HepG2 (cell line): ENCODE measurements at regions not wholly inside any gene's neighbourhood (a gene's known extent, or its start where the extent isn't known, plus 50 kb on each side); places are given as distances from the start of the nearest gene placed in this dataset.

Experiments
- ATAC-seq: fragments of 200-7000 bp; cut with Tn5 transposase; 3 replicates; pipeline ENCODE4 v1.9.1; 2020; ENCODE audit warnings: mild to moderate bottlenecking, moderate library complexity
- BruUV-seq: library from RNA; stranded (reverse); fragments of 400-500 nt; replicated peaks from 2 replicates; lab custom pipeline; 2021; lab: Mats Ljungman, UMichigan
- CTCF ChIA-PET: fragments of 300-600 bp; formaldehyde crosslinking; extraction: SDS; loops from one replicate; lab custom pipeline; 2021; ENCODE audit warnings: low total read pairs, inconsistent platforms, low intra/inter-chr PET ratio; lab: Yijun Ruan, JAX
- POLR2A ChIA-PET: fragments of 350-600 bp; sonication (Branson Sonifier 250); formaldehyde crosslinking; loops from one replicate; lab custom pipeline; 2020; ENCODE audit warnings: antibody characterized with exemption, inconsistent platforms; lab: Yijun Ruan, JAX
- DNase-seq: peaks from one replicate; pipeline ENCODE4 v3.0.0-alpha.2; 2015; ENCODE audit warnings: low spot score
- FAIRE-seq: peaks from 3 replicates; lab custom pipeline; 2011; peaks lifted over from hg19 to GRCh38; lab: Jason Lieb, UNC
- H2AFZ ChIP-seq: one replicate; pipeline ENCODE4 v1.6.1; 2011; ENCODE audit warnings: low read length, inconsistent platforms
- H3K27ac ChIP-seq: fragments of 300-600 bp; 3 replicates; pipeline ENCODE4 v1.8.0; 2011; ENCODE audit warnings: mixed run types, mild to moderate bottlenecking, mixed read lengths, low read length, inconsistent platforms; ENCODE audit not compliant: insufficient read depth; ENCODE audit errors: extremely low read length
- H3K27me3 ChIP-seq, 2 experiments: fragments of 200-600 bp in 1 of 2; 2 replicates in 1 of 2; 3 replicates in 1 of 2; pipeline versions ENCODE4 v1.6.0 to v1.8.0; 2011; ENCODE audit warnings: low read length in 2 of 2, mild to moderate bottlenecking in 2 of 2, moderate library complexity in 2 of 2, inconsistent platforms in 1 of 2; ENCODE audit not compliant: insufficient read depth in 2 of 2, control insufficient read depth in 1 of 2
- H3K36me3 ChIP-seq, 2 experiments: fragments of 200-600 bp in 1 of 2; replicated peaks in 1 of 2; 2 replicates in 1 of 2; 3 replicates in 1 of 2; pipeline versions ENCODE4 v1.5.1 to v1.8.0; 2011; ENCODE audit warnings: low read length in 2 of 2, inconsistent platforms in 1 of 2; ENCODE audit not compliant: insufficient read depth in 2 of 2, control insufficient read depth in 1 of 2
- H3K4me1 ChIP-seq: 2 replicates; pipeline ENCODE4 v1.5.1; 2012; ENCODE audit warnings: low read length, inconsistent platforms; ENCODE audit not compliant: insufficient read depth
- H3K4me2 ChIP-seq: 2 replicates; pipeline ENCODE4 v1.6.0; 2011; ENCODE audit warnings: low read depth, low read length, inconsistent platforms
- H3K4me3 ChIP-seq, 3 experiments: fragments of 200-600 bp in 1 of 3; sonication (generic), shearing (Covaris generic) in 1 of 3; replicated peaks in 1 of 3; 2 replicates each; pipeline ENCODE4 v1.5.1; 2011 to 2016; ENCODE audit warnings: low read length in 3 of 3, inconsistent platforms in 2 of 3, low read depth in 2 of 3, mild to moderate bottlenecking in 2 of 3, control low read depth in 1 of 3, mixed read lengths in 1 of 3; ENCODE audit not compliant: insufficient read depth in 1 of 3
- H3K79me2 ChIP-seq: one replicate; pipeline ENCODE4 v1.6.1; 2011; ENCODE audit warnings: low read length, inconsistent platforms; ENCODE audit not compliant: insufficient read depth
- H3K9ac ChIP-seq: 2 replicates; pipeline ENCODE4 v1.6.0; 2011; ENCODE audit warnings: mild to moderate bottlenecking, low read depth, low read length, inconsistent platforms; ENCODE audit not compliant: insufficient read depth
- H3K9me3 ChIP-seq: 2 replicates; pipeline ENCODE4 v1.5.1; 2012; ENCODE audit warnings: mild to moderate bottlenecking, low read length
- H4K20me1 ChIP-seq: 2 replicates; pipeline ENCODE4 v1.6.0; 2011; ENCODE audit warnings: inconsistent platforms, mild to moderate bottlenecking, low read length, moderate library complexity; ENCODE audit not compliant: insufficient read depth
- MED8 ChIP-seq: sonication (generic); formaldehyde crosslinking; IDR thresholded peaks from 2 replicates; pipeline ENCODE4 v1.8.1; 2023; ENCODE audit warnings: mild to moderate bottlenecking, missing genetic modification reagents; ENCODE audit not compliant: insufficient replicate concordance
- NR2F6 ChIP-seq, 2 experiments: IDR thresholded peaks; 2 replicates each; pipeline ENCODE4 v1.6.1; 2016; ENCODE audit warnings: antibody characterized with exemption in 1 of 2, mild to moderate bottlenecking in 1 of 2
- PAF1 ChIP-seq: IDR thresholded peaks from 2 replicates; pipeline ENCODE4 v1.6.1; 2016; ENCODE audit warnings: missing genetic modification reagents, missing compliant biosample characterization
- ZNF138 ChIP-seq: sonication (generic); formaldehyde crosslinking; IDR thresholded peaks from 2 replicates; pipeline ENCODE4 v1.5.0; 2020; ENCODE audit warnings: mild to moderate bottlenecking, low read depth, missing genetic modification reagents
- WGBS: methylation state at CpG from one replicate; pipeline ENCODE4 v1.1.6; 2017; ENCODE audit warnings: low lambda C conversion rate; 5-methylcytosine and 5-hydroxymethylcytosine counted together
- in situ Hi-C: cut with HindIII; loops from 2 replicates; pipeline ENCODE4 v1.10.0; 2017; ENCODE audit warnings: low pct_unique_long_range_greater_than_20kb; ENCODE audit not compliant: extremely low pct_ligation_motif_present
- intact Hi-C: fragments of 100-400 bp; cut with micrococcal nuclease; formaldehyde crosslinking; loops from one replicate; pipeline ENCODE4 v1.10.0; 2022; ENCODE audit not compliant: unreplicated experiment
- TF ChIP-seq, protein P1 (sequence below): sonication (generic); formaldehyde crosslinking; IDR thresholded peaks from 2 replicates; pipeline ENCODE4 v1.8.1; 2022; ENCODE audit warnings: low read depth, mild to moderate bottlenecking, missing genetic modification reagents
- TF ChIP-seq, protein P2 (sequence below): sonication (generic); formaldehyde crosslinking; IDR thresholded peaks from 2 replicates; pipeline ENCODE4 v1.8.0; 2023; ENCODE audit warnings: mild to moderate bottlenecking, missing genetic modification reagents
- TF ChIP-seq, protein P3 (sequence below): sonication (generic); formaldehyde crosslinking; conservative IDR thresholded peaks from 2 replicates; pipeline ENCODE4 v1.8.0; 2022; ENCODE audit warnings: mild to moderate bottlenecking, moderate library complexity, missing genetic modification reagents
- TF ChIP-seq, protein P4 (sequence below): sonication (generic); formaldehyde crosslinking; IDR thresholded peaks from 2 replicates; pipeline ENCODE4 v1.4.0; 2020; ENCODE audit warnings: missing genetic modification reagents, mild to moderate bottlenecking, borderline replicate concordance

DNA sequence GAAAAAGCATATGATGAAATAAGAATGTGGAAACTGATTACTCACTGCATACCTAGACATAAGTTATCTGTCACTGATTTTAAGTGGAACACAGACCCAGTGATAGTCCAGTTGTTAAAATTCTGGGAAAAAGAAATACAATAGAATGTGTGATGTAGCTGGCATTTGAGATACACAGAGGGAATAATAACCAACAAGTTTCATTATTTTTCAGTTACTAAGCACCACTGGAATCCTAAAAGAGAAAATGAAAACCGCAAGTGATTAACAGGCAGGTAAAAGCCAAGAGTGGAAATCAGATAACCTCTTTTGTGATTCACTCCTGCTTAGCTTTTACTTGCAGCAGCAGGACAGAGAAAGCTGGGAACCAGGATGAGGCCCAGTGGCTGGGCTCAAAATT lies 994.0 kb upstream of the SEMA6A start:
- ChIA-PET CTCF (no interaction called here), POLR2A (no interaction called here)
- Histone ChIP-seq H3K4me1 (no peaks in the 10 kb centered on the region), H3K9ac (no peak overlapping the region), H3K4me3 (no peak overlapping the region), H3K27me3 (no peaks in the 10 kb centered on the region), H3K27ac (no peak overlapping the region), H4K20me1 (no peaks in the 10 kb centered on the region), H3K36me3 (no peaks in the 10 kb centered on the region), H2AFZ (no peak overlapping the region), H3K79me2 (no peaks in the 10 kb centered on the region), H3K9me3 (no peaks in the 10 kb centered on the region), H3K4me2 (no peak overlapping the region)
- WGBS = 3% methylated on average over 1 of the region's 1 CpG
- in situ Hi-C loops = no loop called here
- TF ChIP-seq, protein P1, sequence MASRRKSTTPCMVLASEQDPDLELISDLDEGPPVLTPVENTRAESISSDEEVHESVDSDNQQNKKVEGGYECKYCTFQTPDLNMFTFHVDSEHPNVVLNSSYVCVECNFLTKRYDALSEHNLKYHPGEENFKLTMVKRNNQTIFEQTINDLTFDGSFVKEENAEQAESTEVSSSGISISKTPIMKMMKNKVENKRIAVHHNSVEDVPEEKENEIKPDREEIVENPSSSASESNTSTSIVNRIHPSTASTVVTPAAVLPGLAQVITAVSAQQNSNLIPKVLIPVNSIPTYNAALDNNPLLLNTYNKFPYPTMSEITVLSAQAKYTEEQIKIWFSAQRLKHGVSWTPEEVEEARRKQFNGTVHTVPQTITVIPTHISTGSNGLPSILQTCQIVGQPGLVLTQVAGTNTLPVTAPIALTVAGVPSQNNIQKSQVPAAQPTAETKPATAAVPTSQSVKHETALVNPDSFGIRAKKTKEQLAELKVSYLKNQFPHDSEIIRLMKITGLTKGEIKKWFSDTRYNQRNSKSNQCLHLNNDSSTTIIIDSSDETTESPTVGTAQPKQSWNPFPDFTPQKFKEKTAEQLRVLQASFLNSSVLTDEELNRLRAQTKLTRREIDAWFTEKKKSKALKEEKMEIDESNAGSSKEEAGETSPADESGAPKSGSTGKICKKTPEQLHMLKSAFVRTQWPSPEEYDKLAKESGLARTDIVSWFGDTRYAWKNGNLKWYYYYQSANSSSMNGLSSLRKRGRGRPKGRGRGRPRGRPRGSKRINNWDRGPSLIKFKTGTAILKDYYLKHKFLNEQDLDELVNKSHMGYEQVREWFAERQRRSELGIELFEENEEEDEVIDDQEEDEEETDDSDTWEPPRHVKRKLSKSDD = no peak
- TF ChIP-seq PAF1 (CRISPR knock-in tag) (no peak), ZNF138 (no peak), NR2F6 (IDR thresholded peaks at IDR 0.05) (no peak), NR2F6 (CRISPR knock-in tag; IDR thresholded peaks at IDR 0.05) (no peak), MED8 (CRISPR knock-in tag) (no peak)
- TF ChIP-seq, protein P2, sequence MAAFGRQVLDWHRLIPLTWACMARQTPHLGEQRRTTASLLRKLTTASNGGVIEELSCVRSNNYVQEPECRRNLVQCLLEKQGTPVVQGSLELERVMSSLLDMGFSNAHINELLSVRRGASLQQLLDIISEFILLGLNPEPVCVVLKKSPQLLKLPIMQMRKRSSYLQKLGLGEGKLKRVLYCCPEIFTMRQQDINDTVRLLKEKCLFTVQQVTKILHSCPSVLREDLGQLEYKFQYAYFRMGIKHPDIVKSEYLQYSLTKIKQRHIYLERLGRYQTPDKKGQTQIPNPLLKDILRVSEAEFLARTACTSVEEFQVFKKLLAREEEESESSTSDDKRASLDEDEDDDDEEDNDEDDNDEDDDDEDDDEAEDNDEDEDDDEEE (CRISPR knock-in tag) = no peak
- TF ChIP-seq, protein P3, sequence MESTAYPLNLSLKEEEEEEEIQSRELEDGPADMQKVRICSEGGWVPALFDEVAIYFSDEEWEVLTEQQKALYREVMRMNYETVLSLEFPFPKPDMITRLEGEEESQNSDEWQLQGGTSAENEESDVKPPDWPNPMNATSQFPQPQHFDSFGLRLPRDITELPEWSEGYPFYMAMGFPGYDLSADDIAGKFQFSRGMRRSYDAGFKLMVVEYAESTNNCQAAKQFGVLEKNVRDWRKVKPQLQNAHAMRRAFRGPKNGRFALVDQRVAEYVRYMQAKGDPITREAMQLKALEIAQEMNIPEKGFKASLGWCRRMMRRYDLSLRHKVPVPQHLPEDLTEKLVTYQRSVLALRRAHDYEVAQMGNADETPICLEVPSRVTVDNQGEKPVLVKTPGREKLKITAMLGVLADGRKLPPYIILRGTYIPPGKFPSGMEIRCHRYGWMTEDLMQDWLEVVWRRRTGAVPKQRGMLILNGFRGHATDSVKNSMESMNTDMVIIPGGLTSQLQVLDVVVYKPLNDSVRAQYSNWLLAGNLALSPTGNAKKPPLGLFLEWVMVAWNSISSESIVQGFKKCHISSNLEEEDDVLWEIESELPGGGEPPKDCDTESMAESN (CRISPR knock-in tag) = no peak
- TF ChIP-seq, protein P4, sequence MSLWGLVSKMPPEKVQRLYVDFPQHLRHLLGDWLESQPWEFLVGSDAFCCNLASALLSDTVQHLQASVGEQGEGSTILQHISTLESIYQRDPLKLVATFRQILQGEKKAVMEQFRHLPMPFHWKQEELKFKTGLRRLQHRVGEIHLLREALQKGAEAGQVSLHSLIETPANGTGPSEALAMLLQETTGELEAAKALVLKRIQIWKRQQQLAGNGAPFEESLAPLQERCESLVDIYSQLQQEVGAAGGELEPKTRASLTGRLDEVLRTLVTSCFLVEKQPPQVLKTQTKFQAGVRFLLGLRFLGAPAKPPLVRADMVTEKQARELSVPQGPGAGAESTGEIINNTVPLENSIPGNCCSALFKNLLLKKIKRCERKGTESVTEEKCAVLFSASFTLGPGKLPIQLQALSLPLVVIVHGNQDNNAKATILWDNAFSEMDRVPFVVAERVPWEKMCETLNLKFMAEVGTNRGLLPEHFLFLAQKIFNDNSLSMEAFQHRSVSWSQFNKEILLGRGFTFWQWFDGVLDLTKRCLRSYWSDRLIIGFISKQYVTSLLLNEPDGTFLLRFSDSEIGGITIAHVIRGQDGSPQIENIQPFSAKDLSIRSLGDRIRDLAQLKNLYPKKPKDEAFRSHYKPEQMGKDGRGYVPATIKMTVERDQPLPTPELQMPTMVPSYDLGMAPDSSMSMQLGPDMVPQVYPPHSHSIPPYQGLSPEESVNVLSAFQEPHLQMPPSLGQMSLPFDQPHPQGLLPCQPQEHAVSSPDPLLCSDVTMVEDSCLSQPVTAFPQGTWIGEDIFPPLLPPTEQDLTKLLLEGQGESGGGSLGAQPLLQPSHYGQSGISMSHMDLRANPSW (CRISPR knock-in tag) = no peak
- DNase-seq (no peak), ATAC-seq (no peak), FAIRE-seq (no peak)
- no TSS peak for BruUV-seq
- intact Hi-C loops = no loop called here
